GM12892 (cell line): ENCODE measurements at regions not wholly inside any gene's neighbourhood (a gene's known extent, or its start where the extent isn't known, plus 50 kb on each side); places are given as distances from the start of the nearest gene placed in this dataset.

ENCODE experiments used
- POLR2A ChIP-seq: IDR thresholded peaks from 2 replicates; pipeline ENCODE4 v1.6.1; 2011; ENCODE audit warnings: low read depth, low read length, control low read depth
- POLR2AphosphoS5 ChIP-seq: IDR thresholded peaks from 2 replicates; pipeline ENCODE4 v1.6.1; 2011; ENCODE audit warnings: low read depth, low read length, control low read depth
- TAF1 ChIP-seq: IDR thresholded peaks from 2 replicates; pipeline ENCODE4 v1.6.1; 2011; ENCODE audit warnings: low read depth, mild to moderate bottlenecking, control low read depth, low read length, borderline replicate concordance

DNA sequence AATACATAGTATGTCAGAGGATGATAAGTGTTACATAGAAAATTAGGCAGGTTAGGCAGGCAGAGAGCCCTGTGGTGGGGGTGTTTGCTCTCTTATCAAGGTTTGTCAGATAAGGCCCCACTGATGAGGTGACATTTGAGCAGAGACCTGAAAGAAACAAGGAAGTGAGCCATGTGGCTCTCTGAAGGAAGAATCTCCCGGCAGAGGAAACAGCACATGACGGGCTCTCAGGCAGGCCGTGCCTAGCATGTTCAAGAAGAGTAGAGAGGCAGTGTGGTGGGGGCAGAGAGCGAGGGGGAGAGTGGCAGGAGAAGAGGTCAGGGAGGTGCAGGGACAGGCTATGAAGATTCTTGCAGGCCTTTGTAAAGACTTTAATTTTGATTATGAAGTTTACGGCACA, 82.0 kb upstream of the ASIC2 start:
- no peak for TF ChIP-seq TAF1
- no peak for TF ChIP-seq POLR2A
- TF ChIP-seq POLR2AphosphoS5, result no peak
